ENCODE measurements at regions not wholly inside any gene's neighbourhood (a gene's known extent, or its start where the extent isn't known, plus 50 kb on each side); places are given as distances from the start of the nearest gene placed in this dataset.

DNA sequence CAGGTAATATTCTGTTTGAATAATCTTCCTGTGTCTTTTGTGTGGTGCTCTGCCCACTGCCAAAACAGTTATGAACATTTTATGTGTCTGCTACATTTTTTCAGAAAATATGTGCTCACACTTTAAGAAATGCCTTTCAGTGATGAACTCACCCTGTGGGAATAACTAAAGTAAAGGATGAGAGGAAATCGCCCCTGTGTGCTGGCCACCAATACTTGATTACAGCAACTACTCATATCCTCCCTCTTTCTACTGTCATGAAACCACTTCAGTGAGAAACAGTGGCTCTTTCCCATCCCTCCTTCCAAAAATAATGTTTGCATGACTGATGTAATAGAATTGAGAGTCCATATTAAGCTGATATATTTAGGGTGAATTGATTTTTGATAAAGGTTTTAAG, 900.9 kb downstream of the RAB28 start:
- TF ChIP-seq EP300 (conservative IDR thresholded peaks at IDR 0.05; ENCODE audit: poor library complexity, severe bottlenecking): no peak
- TF ChIP-seq POLR2AphosphoS5 (IDR thresholded peaks at IDR 0.05): no peak
- TF ChIP-seq, protein P1, sequence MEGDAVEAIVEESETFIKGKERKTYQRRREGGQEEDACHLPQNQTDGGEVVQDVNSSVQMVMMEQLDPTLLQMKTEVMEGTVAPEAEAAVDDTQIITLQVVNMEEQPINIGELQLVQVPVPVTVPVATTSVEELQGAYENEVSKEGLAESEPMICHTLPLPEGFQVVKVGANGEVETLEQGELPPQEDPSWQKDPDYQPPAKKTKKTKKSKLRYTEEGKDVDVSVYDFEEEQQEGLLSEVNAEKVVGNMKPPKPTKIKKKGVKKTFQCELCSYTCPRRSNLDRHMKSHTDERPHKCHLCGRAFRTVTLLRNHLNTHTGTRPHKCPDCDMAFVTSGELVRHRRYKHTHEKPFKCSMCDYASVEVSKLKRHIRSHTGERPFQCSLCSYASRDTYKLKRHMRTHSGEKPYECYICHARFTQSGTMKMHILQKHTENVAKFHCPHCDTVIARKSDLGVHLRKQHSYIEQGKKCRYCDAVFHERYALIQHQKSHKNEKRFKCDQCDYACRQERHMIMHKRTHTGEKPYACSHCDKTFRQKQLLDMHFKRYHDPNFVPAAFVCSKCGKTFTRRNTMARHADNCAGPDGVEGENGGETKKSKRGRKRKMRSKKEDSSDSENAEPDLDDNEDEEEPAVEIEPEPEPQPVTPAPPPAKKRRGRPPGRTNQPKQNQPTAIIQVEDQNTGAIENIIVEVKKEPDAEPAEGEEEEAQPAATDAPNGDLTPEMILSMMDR (IDR thresholded peaks at IDR 0.05; ENCODE audit: poor library complexity, severe bottlenecking): no peak
- no peak for TF ChIP-seq TAF1 (IDR thresholded peaks at IDR 0.05; ENCODE audit: low read depth)
- TF ChIP-seq SMC3 (conservative IDR thresholded peaks at IDR 0.05; ENCODE audit: poor library complexity): no peak
- TF ChIP-seq, protein P2, sequence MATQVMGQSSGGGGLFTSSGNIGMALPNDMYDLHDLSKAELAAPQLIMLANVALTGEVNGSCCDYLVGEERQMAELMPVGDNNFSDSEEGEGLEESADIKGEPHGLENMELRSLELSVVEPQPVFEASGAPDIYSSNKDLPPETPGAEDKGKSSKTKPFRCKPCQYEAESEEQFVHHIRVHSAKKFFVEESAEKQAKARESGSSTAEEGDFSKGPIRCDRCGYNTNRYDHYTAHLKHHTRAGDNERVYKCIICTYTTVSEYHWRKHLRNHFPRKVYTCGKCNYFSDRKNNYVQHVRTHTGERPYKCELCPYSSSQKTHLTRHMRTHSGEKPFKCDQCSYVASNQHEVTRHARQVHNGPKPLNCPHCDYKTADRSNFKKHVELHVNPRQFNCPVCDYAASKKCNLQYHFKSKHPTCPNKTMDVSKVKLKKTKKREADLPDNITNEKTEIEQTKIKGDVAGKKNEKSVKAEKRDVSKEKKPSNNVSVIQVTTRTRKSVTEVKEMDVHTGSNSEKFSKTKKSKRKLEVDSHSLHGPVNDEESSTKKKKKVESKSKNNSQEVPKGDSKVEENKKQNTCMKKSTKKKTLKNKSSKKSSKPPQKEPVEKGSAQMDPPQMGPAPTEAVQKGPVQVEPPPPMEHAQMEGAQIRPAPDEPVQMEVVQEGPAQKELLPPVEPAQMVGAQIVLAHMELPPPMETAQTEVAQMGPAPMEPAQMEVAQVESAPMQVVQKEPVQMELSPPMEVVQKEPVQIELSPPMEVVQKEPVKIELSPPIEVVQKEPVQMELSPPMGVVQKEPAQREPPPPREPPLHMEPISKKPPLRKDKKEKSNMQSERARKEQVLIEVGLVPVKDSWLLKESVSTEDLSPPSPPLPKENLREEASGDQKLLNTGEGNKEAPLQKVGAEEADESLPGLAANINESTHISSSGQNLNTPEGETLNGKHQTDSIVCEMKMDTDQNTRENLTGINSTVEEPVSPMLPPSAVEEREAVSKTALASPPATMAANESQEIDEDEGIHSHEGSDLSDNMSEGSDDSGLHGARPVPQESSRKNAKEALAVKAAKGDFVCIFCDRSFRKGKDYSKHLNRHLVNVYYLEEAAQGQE (IDR thresholded peaks at IDR 0.05; ENCODE audit: borderline replicate concordance): no peak
- TF ChIP-seq EZH2 (IDR thresholded peaks at IDR 0.05; ENCODE audit: borderline replicate concordance, insufficient read depth, low read length, poor library complexity, severe bottlenecking): no peak
- no peak for TF ChIP-seq RAD21 (conservative IDR thresholded peaks at IDR 0.05)
